RPMI8226 (cell line): ENCODE measurements at regions not wholly inside any gene's neighbourhood (a gene's known extent, or its start where the extent isn't known, plus 50 kb on each side); places are given as distances from the start of the nearest gene placed in this dataset.

ENCODE experiments used
- DNase-seq: peaks from one replicate; pipeline ENCODE4 v3.0.0-alpha.2; 2015

DNA sequence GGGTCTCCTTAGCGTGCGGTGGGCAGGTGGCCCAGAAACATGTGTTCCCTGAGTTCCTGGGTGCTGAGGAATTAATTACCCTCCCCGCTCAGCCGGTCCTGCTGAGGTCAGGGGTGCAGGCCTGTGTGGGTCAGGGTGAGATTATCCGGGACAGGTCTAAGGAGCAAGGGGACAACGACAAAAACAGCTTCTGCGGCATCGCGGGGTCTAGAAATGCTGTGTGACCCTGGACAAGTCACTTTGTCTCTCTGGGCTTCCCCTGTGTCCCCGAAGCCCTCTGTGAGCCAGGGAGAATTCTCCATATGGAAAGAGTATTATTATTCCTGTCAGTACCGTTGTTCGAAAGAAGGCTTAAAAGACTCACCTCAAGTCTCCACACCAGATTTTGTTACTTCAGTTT, 186.1 kb downstream of the MN1 start:
- DNase-seq = no peak

DNA sequence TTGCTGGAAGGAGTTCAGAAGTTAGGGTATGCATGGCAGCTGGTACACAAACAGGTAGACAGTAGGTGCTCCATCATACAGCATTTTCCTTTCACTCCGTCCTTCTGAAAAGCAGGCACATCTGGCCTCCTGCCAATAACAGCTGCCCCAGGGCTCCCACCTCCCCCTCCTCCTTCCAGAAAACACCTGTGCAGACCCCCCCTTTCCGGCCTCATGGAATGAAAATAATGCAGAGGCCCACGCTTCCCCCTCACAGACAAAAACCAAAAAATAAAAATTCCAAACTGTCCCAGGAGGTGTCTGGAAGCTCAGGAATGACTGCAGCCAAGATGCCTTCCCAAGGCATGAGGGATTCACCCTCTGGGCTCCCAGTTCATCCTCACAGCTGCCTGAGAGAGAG, 185.5 kb downstream of the MN1 start:
- DNase-seq = no peak

- DNase-seq = no peak
Measured at GRCh38 chr22:27617214-27617881, 184.2 kb downstream of the MN1 start.

DNA sequence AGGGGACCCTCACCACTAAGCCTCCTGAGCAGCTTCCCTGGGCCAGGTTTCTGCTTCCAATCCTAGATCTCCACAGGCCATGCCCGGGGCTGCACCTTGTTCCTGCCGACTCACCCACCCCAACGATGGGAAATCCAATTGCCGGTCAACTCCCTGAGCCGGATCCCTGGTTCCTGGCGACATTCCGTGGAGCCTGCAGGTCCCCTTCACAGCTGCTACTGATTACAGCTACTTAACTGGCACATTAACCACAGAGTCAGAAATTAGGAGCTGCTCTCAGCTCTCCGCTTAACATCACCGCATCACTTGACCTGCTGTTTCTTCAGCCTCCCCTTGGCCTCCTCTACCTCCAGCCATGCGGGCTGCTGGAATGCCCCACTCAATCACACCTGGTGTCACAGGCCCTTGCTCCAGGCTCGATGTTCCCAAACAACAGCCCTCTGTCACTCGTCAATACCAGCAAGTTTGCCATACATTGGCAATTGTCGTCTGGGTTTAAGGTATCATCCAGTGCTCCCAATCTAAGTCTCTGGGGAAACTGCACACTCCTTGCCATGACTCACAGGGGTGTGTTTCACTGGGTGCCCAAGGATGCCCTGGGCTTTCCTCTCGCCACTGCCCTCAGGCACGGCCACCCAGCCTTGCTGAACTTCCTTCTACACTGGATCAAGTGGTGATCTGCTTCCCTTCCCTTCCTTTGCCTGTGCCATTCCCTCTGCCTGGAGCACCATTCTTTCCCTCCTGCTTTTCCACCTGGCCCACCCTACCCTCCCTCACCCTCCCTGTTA, 181.0 kb downstream of the MN1 start:
- no peak for DNase-seq

- no peak for DNase-seq
Measured at GRCh38 chr22:27621486-27622070, 180.0 kb downstream of the MN1 start.

- no peak for DNase-seq
Measured at GRCh38 chr22:27624042-27624441, 177.5 kb downstream of the MN1 start.

DNA sequence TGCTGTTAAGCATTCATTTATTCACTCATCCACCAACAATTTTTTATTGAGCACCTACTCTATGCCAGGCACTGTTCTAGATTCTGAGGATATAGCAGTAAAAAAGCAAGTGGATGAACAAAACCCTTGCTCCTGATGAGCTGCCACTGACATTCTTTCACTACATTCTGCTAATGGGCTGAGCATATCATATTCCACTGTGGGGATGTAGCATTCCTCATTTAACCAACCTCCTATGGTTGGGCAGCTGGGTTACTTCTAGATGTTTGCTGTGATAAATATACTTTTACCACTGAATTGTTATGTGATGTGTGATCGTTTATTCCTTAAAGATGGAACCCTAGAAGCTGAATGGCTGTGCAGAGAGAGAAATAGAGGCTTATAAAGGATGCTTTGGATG, 176.9 kb downstream of the MN1 start:
- DNase-seq = no peak

- no peak for DNase-seq
Measured at GRCh38 chr22:27625769-27626674, 175.5 kb downstream of the MN1 start.

- DNase-seq = no peak
Measured at GRCh38 chr22:27626675-27627443, 174.7 kb downstream of the MN1 start.

GRCh38 chr22:27627444-27627833, 174.1 kb downstream of the MN1 start:
- no peak for DNase-seq

DNA sequence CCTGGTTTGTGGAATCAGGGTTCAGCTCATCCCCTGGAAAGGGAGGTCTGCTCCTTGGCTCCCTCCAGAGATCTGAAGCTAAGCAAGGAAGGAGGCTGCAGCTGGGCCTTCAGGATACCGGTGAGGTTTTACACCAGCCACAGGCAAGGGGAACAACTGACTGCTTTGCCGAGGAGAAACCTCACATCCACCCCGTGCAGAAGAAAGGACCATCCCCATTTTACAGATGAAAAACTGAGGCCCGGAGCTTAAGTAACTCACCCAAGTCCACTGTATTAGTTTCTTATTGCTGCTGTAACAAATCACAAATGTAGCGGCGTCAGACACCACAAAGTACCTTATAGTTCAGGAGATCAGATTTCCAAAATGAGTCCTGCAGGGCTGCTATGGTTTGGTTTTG, 173.7 kb downstream of the MN1 start:
- DNase-seq = no peak

DNA sequence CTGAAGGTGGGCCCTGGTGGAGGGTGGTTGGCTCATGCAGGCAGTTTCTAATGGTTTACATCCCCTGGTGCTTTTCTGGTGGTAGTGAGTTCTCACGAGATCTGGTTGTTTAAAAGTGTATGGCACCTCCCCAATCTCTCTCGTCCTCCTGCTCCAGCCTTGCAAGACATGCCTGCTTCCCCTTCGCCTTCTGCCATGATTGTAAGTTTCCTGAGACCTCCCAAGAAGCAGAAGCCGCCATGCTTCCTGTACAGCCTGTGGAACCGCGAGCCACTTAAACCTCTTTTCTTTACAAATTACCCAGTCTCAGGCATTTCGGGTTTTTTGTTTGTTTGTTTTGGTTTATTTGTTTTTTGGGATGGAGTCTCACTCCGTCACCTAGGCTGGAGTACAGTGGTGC, 173.2 kb downstream of the MN1 start:
- DNase-seq = no peak

DNA sequence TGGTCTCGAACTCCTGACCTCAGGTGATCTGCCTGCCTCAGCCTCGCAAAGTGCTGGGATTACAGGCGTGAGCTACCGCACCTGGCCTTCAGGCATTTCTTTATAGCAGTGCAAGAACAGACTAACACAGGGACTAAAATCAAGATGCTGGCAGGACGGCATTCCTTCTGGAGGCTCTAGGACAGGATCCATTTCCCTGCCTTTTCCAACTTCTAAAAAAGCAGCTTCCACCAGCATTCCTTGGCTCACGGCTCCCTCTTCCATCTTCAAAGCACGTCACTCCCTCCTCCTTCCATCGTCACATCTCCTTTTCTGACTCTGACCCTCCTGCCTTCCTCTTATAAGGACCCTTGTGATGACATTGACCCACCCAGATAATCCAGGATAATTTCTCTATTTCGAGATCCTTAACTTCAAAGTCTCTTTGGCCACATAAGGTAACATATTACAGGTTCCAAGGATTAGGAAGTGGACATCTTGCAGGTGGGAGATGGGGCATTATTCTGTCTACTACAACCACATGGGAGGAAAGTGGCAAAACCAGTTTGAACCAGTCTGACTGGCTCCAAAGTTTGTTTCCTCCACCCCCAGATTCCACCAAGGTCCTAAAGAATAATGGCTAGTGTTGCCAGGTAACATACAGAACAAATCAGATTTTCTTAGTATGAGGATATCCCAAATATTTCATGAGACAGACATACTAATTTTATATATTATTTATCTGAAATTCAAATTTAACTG, 172.5 kb downstream of the MN1 start:
- no peak for DNase-seq

GRCh38 chr22:27629908-27630673, 171.5 kb downstream of the MN1 start:
- DNase-seq = no peak

- no peak for DNase-seq
Measured at GRCh38 chr22:27630754-27631153, 170.8 kb downstream of the MN1 start.

- no peak for DNase-seq
Measured at GRCh38 chr22:27631641-27632040, 169.9 kb downstream of the MN1 start.

DNA sequence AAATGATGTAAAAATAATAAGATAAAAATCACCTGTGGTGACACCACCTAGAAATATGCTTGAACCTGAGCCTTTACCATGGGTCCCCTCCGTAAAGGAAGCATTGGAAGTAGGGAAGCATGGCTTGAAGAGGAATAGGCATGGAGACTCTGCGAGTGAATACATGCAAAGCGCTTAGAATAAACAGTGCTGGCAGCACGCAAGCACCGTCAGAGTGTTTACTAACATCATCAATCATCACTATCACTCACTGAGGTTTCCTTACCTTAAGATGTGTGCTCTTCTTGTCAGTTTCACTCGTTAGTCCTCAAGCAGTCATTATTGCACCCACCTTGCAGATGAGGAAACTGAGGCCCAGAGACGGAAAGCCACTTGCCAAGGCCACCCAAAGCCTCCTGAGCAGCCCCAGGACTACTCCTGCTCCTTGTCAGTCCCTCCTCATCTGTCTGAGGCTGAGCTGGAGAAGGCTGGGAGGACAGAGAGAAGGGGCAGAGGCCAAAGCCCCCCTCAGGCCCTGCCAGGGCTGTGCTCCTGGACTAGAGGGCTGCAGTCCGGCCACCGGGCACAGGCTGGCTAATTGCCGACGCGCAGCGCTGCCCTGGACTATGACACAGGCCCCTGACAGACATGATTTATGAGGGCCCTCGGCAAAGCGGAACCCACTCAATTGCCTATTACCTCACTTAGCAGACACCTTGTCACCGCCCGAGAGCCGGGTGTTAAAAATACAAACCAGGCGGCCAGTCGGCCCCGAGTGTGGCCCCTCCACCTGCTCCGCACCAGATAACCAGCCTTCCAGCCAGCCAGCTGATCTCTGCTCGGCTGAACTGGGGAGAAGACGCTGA, 168.9 kb downstream of the MN1 start:
- DNase-seq = no peak

GRCh38 chr22:27633296-27633871, 168.2 kb downstream of the MN1 start:
- no peak for DNase-seq

DNA sequence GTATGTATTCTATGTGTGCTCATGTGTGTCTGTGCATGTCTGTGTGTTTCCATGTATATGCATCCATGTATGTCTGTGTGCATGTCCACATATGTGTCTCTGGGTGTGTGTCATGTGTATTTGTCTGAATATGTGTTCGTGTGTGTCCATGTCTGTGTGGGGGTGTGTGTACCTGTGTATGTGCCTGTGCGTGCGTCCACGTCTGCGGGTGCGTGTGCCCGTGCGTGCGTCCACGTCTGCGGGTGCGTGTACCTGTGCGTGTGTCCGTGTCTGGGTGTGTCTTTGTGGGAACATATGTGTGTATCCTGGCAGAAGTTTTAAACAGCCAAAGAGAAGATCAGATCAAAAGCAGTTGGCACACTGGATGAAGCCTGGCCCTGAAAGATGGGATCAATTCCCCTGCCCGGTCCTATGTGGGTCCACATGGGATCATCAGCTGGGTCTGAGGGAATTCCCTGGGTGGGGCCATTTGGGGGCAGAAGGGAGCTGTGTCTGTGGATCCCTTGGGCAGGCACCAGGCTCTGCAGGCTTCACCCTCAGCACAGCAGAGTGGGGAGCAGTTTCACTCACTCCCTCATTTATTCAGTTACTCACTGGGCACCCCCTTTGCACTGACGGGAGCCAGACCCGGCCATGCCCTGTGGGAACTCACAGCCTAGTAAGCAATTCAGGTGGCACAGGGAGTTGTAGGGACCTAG, 167.4 kb downstream of the MN1 start:
- DNase-seq = no peak
